AG20443 (cell line): ENCODE measurements at regions not wholly inside any gene's neighbourhood (a gene's known extent, or its start where the extent isn't known, plus 50 kb on each side); places are given as distances from the start of the nearest gene placed in this dataset.

ENCODE experiments used
- DNase-seq: peaks from one replicate; pipeline ENCODE4 v3.0.0; 2012; ENCODE audit warnings: low spot score, mixed read lengths

GRCh38 chr10:6647811-6648526 is 67.9 kb upstream of the PRKCQ start:
- DNase-seq: no peak

- no peak for DNase-seq
These were observed 63.9 kb upstream of the PRKCQ start for GRCh38 chr10:6643962-6644361.

GRCh38 chr10:6642876-6643275 is 62.8 kb upstream of the PRKCQ start:
- no peak for DNase-seq

GRCh38 chr10:6640433-6641040 is 60.5 kb upstream of the PRKCQ start:
- no peak for DNase-seq

GRCh38 chr10:6637053-6637452 is 57.0 kb upstream of the PRKCQ start:
- DNase-seq: no peak

- no peak for DNase-seq
These were observed 55.7 kb upstream of the PRKCQ start for GRCh38 chr10:6635784-6636183.
